ENCODE measurements at regions not wholly inside any gene's neighbourhood (a gene's known extent, or its start where the extent isn't known, plus 50 kb on each side); places are given as distances from the start of the nearest gene placed in this dataset.

DNA sequence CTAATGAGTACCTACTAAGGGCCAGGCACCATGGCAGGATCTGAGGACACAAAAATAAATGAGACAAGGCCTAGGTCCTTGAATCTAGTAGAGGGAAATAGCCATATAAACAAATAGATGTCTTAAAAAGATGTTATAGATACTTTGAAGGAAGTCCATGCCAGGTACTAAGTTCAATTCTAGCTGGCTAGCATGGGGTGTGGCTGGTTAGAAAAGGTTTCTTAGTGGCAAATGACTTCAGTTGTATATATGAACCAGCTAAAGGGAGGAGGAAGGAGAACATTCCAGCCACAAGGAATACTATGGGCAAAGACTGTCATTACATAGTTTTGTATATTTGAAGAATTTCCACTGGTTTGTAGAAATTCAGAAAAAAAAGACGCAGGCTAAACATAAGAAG is 133.6 kb upstream of the BMP4 start:
- no TSS peak for BruUV-seq (replicated peaks)
- Histone ChIP-seq H3K9me3 (ENCODE audit: insufficient read depth, low read depth) (peaks cover 19% of the 10 kb centered on the region; the same call in 1 of the 2 replicates), H3K4me3 (no peak overlapping the region)

GRCh38 chr14:54094765-54095164 is 138.1 kb upstream of the BMP4 start:
- no TSS peak for BruUV-seq (replicated peaks)

More for the DNA sequence above, 133.6 kb upstream of the BMP4 start:
- Histone ChIP-seq H3K36me3 (ENCODE audit: low read depth) (no peaks in the 10 kb centered on the region), H3K79me2 (ENCODE audit: low read depth) (no peaks in the 10 kb centered on the region), H2AFZ (no peak overlapping the region), H4K20me1 (ENCODE audit: insufficient read depth) (no peaks in the 10 kb centered on the region), H3K27ac (no peak overlapping the region), H3K27me3 (ENCODE audit: insufficient read depth, low read depth) (no peaks in the 10 kb centered on the region), H3K4me2 (no peak overlapping the region), H3K9me2 (ENCODE audit: insufficient read depth) (no peaks in the 10 kb centered on the region), H3F3A (ENCODE audit: insufficient read depth, low read depth) (no peaks in the 10 kb centered on the region), H3K4me1 (replicated peaks; ENCODE audit: insufficient read depth) (no peaks in the 10 kb centered on the region)
- intact Hi-C loops (cut with micrococcal nuclease; ENCODE audit: unreplicated experiment), result no loop called here
- no peak for DNase-seq
- TF ChIP-seq EZH2 (IDR thresholded peaks at IDR 0.05; ENCODE audit: low read depth) (no peak), CTCF (conservative IDR thresholded peaks at IDR 0.05) (no peak)
- ChIA-PET CTCF (no interaction called here), POLR2A (ENCODE audit: unreplicated experiment) (interaction anchor here (0.5 to 0.6 kb wide), 2 partner anchors 15 to 254 kb away, joined by 4 to 6 read pairs; no protein-coding TSS in a partner anchor)

DNA sequence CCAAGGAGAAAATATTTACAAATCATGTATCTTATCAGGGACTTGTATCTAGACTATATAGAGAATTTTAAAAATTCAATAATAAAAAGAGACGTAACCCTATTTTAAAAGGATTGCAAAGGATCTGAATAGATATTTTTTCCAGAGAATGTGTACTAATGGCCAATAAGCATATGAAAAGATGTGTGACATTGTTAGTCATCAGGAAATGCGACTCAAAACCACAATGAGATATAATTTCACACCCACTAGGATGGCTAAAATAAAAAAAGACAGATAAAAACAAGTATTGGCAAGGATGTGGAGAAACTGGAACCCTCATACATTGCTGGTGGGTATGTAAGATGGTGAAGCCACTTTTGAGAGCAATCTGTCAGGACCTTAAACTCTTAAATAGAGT is 141.9 kb upstream of the BMP4 start:
- BruUV-seq (replicated peaks), result no TSS peak
- Histone ChIP-seq H4K20me1 (ENCODE audit: insufficient read depth) (no peaks in the 10 kb centered on the region), H3K79me2 (ENCODE audit: low read depth) (no peaks in the 10 kb centered on the region), H3K9me3 (ENCODE audit: insufficient read depth, low read depth) (peaks cover 17% of the 10 kb centered on the region), H3K27me3 (ENCODE audit: insufficient read depth, low read depth) (no peaks in the 10 kb centered on the region), H3K27ac (no peak overlapping the region), H2AFZ (no peak overlapping the region), H3F3A (ENCODE audit: insufficient read depth, low read depth) (no peaks in the 10 kb centered on the region), H3K4me2 (no peak overlapping the region), H3K36me3 (ENCODE audit: low read depth) (no peaks in the 10 kb centered on the region), H3K4me1 (replicated peaks; ENCODE audit: insufficient read depth) (no peaks in the 10 kb centered on the region), H3K4me3 (no peak overlapping the region), H3K9me2 (ENCODE audit: insufficient read depth) (no peaks in the 10 kb centered on the region)
- no peak for DNase-seq
- TF ChIP-seq CTCF (conservative IDR thresholded peaks at IDR 0.05) (no peak), EZH2 (IDR thresholded peaks at IDR 0.05; ENCODE audit: low read depth) (no peak)
- intact Hi-C loops (cut with micrococcal nuclease; ENCODE audit: unreplicated experiment), result no loop called here
- ChIA-PET POLR2A (ENCODE audit: unreplicated experiment) (no interaction called here), CTCF (no interaction called here)

More at GRCh38 chr14:54094765-54095164, 138.1 kb upstream of the BMP4 start:
- Histone ChIP-seq H3K79me2 (ENCODE audit: low read depth) (no peaks in the 10 kb centered on the region), H3K27ac (no peak overlapping the region), H2AFZ (no peak overlapping the region), H3K4me3 (no peak overlapping the region), H3K36me3 (ENCODE audit: low read depth) (no peaks in the 10 kb centered on the region), H3K4me1 (replicated peaks; ENCODE audit: insufficient read depth) (no peaks in the 10 kb centered on the region), H3K27me3 (ENCODE audit: insufficient read depth, low read depth) (no peaks in the 10 kb centered on the region), H3K9me3 (ENCODE audit: insufficient read depth, low read depth) (peaks cover 19% of the 10 kb centered on the region; the same call in 1 of the 2 replicates), H3K4me2 (no peak overlapping the region), H3K9me2 (ENCODE audit: insufficient read depth) (no peaks in the 10 kb centered on the region), H3F3A (ENCODE audit: insufficient read depth, low read depth) (no peaks in the 10 kb centered on the region), H4K20me1 (ENCODE audit: insufficient read depth) (no peaks in the 10 kb centered on the region)
- DNase-seq, result no peak
- TF ChIP-seq EZH2 (IDR thresholded peaks at IDR 0.05; ENCODE audit: low read depth) (no peak), CTCF (conservative IDR thresholded peaks at IDR 0.05) (no peak)
- intact Hi-C loops (cut with micrococcal nuclease; ENCODE audit: unreplicated experiment), result no loop called here
- POLR2A ChIA-PET (ENCODE audit: unreplicated experiment), result no interaction called here
- CTCF ChIA-PET, result no interaction called here
